ENCODE measurements at regions not wholly inside any gene's neighbourhood (a gene's known extent, or its start where the extent isn't known, plus 50 kb on each side); places are given as distances from the start of the nearest gene placed in this dataset.

- TF ChIP-seq HMGXB4 (CRISPR knock-in tag; IDR thresholded peaks at IDR 0.05) (no peak), ATF2 (CRISPR knock-in tag; IDR thresholded peaks at IDR 0.05; ENCODE audit: borderline replicate concordance, low read depth) (no peak), SP1 (CRISPR knock-in tag; conservative IDR thresholded peaks at IDR 0.05) (no peak), OVOL2 (CRISPR knock-in tag; IDR thresholded peaks at IDR 0.05; ENCODE audit: borderline replicate concordance) (no peak), ZNF317 (CRISPR knock-in tag; IDR thresholded peaks at IDR 0.05; ENCODE audit: borderline replicate concordance, low read depth) (no peak), NR3C1 (CRISPR knock-in tag; conservative IDR thresholded peaks at IDR 0.05; ENCODE audit: low read depth) (no peak), NFATC4 (CRISPR knock-in tag; IDR thresholded peaks at IDR 0.05) (no peak), ZNF532 (CRISPR knock-in tag; IDR thresholded peaks at IDR 0.05; ENCODE audit: borderline replicate concordance) (no peak), PRRX2 (CRISPR knock-in tag; IDR thresholded peaks at IDR 0.05) (no peak), USF1 (CRISPR knock-in tag; IDR thresholded peaks at IDR 0.05) (no peak)
Measured at GRCh38 chr10:105352827-105353226, 711.7 kb downstream of the SORCS3 start (continued).

GRCh38 chr10:105352281-105352680, 711.2 kb downstream of the SORCS3 start:
- DNase-seq (ENCODE audit: low spot score): no peak
- no peaks in the 10 kb centered on the region for H3K36me3 Mint-ChIP-seq
- POLR2A ChIA-PET: no interaction called here
- H3K27me3 Mint-ChIP-seq (ENCODE audit: low read depth): no peaks in the 10 kb centered on the region
- peaks cover 18% of the 10 kb centered on the region for H3K4me1 Mint-ChIP-seq
- no peak for ATAC-seq
- CTCF ChIA-PET: no interaction called here
- H3K27ac Mint-ChIP-seq: no peak overlapping the region
- H3K4me3 Mint-ChIP-seq: no peak overlapping the region
- H3K9me3 Mint-ChIP-seq: no peaks in the 10 kb centered on the region
- TF ChIP-seq ZBTB21 (CRISPR knock-in tag; IDR thresholded peaks at IDR 0.05; ENCODE audit: borderline replicate concordance) (no peak), ATF1 (CRISPR knock-in tag; IDR thresholded peaks at IDR 0.05) (no peak)

GRCh38 chr10:105351187-105351586, 710.1 kb downstream of the SORCS3 start:
- Mint-ChIP-seq H3K27ac (no peak overlapping the region), H3K27me3 (ENCODE audit: low read depth) (no peaks in the 10 kb centered on the region), H3K4me1 (peaks cover 23% of the 10 kb centered on the region), H3K4me3 (no peak overlapping the region), H3K9me3 (no peaks in the 10 kb centered on the region), H3K36me3 (no peaks in the 10 kb centered on the region)
- POLR2A ChIA-PET: no interaction called here
- ATAC-seq: peak; percentile 60
- CTCF ChIA-PET: no interaction called here
- no peak for DNase-seq (ENCODE audit: low spot score)
- TF ChIP-seq NFATC4 (CRISPR knock-in tag; IDR thresholded peaks at IDR 0.05): no peak
- no peak for TF ChIP-seq RELA (CRISPR knock-in tag; IDR thresholded peaks at IDR 0.05; ENCODE audit: borderline replicate concordance)
- TF ChIP-seq ZNF317 (CRISPR knock-in tag; IDR thresholded peaks at IDR 0.05; ENCODE audit: borderline replicate concordance, low read depth): no peak
- no peak for TF ChIP-seq CBFB (CRISPR knock-in tag; IDR thresholded peaks at IDR 0.05; ENCODE audit: low read depth)
- TF ChIP-seq RORB (CRISPR knock-in tag; IDR thresholded peaks at IDR 0.05): no peak
- no peak for TF ChIP-seq ZBTB43 (CRISPR knock-in tag; IDR thresholded peaks at IDR 0.05)
- no peak for TF ChIP-seq ZSCAN18 (CRISPR knock-in tag; IDR thresholded peaks at IDR 0.05)
- no peak for TF ChIP-seq ETV6 (CRISPR knock-in tag; IDR thresholded peaks at IDR 0.05)
- no peak for TF ChIP-seq CTCF (IDR thresholded peaks at IDR 0.05)
- no peak for TF ChIP-seq NR2C2 (CRISPR knock-in tag; IDR thresholded peaks at IDR 0.05)
- TF ChIP-seq NR3C1 (CRISPR knock-in tag; conservative IDR thresholded peaks at IDR 0.05; ENCODE audit: low read depth): no peak
- no peak for TF ChIP-seq ZMAT4 (CRISPR knock-in tag; IDR thresholded peaks at IDR 0.05)
